HL-60 (cell line): ENCODE measurements at regions not wholly inside any gene's neighbourhood (a gene's known extent, or its start where the extent isn't known, plus 50 kb on each side); places are given as distances from the start of the nearest gene placed in this dataset.

Source experiments
- GABPA ChIP-seq: IDR thresholded peaks from 2 replicates; pipeline ENCODE4 v1.6.1; 2012; ENCODE audit warnings: low read depth
- SPI1 ChIP-seq: IDR thresholded peaks from 2 replicates; pipeline ENCODE4 v1.6.1; 2012; ENCODE audit warnings: low read depth, mild to moderate bottlenecking, borderline replicate concordance
- TF ChIP-seq, protein P1 (sequence below): IDR thresholded peaks from one replicate; pipeline ENCODE4 v1.5.1; 2011; ENCODE audit warnings: low read length, control low read depth, inconsistent platforms; ENCODE audit not compliant: insufficient read depth
- TF ChIP-seq, protein P2 (sequence below): IDR thresholded peaks from 2 replicates; pipeline ENCODE4 v1.6.1; 2012; ENCODE audit warnings: low read depth; ENCODE audit not compliant: insufficient replicate concordance

- TF ChIP-seq GABPA (no peak), SPI1 (no peak)
- TF ChIP-seq, protein P1, sequence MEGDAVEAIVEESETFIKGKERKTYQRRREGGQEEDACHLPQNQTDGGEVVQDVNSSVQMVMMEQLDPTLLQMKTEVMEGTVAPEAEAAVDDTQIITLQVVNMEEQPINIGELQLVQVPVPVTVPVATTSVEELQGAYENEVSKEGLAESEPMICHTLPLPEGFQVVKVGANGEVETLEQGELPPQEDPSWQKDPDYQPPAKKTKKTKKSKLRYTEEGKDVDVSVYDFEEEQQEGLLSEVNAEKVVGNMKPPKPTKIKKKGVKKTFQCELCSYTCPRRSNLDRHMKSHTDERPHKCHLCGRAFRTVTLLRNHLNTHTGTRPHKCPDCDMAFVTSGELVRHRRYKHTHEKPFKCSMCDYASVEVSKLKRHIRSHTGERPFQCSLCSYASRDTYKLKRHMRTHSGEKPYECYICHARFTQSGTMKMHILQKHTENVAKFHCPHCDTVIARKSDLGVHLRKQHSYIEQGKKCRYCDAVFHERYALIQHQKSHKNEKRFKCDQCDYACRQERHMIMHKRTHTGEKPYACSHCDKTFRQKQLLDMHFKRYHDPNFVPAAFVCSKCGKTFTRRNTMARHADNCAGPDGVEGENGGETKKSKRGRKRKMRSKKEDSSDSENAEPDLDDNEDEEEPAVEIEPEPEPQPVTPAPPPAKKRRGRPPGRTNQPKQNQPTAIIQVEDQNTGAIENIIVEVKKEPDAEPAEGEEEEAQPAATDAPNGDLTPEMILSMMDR: no peak
- TF ChIP-seq, protein P2, sequence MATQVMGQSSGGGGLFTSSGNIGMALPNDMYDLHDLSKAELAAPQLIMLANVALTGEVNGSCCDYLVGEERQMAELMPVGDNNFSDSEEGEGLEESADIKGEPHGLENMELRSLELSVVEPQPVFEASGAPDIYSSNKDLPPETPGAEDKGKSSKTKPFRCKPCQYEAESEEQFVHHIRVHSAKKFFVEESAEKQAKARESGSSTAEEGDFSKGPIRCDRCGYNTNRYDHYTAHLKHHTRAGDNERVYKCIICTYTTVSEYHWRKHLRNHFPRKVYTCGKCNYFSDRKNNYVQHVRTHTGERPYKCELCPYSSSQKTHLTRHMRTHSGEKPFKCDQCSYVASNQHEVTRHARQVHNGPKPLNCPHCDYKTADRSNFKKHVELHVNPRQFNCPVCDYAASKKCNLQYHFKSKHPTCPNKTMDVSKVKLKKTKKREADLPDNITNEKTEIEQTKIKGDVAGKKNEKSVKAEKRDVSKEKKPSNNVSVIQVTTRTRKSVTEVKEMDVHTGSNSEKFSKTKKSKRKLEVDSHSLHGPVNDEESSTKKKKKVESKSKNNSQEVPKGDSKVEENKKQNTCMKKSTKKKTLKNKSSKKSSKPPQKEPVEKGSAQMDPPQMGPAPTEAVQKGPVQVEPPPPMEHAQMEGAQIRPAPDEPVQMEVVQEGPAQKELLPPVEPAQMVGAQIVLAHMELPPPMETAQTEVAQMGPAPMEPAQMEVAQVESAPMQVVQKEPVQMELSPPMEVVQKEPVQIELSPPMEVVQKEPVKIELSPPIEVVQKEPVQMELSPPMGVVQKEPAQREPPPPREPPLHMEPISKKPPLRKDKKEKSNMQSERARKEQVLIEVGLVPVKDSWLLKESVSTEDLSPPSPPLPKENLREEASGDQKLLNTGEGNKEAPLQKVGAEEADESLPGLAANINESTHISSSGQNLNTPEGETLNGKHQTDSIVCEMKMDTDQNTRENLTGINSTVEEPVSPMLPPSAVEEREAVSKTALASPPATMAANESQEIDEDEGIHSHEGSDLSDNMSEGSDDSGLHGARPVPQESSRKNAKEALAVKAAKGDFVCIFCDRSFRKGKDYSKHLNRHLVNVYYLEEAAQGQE: no peak
Observed at GRCh38 chr4:161160718-161161117, 1003.1 kb downstream of the FSTL5 start.
